Suprapubic skin (tissue), 4 donors: ENCODE measurements at regions not wholly inside any gene's neighbourhood (a gene's known extent, or its start where the extent isn't known, plus 50 kb on each side); places are given as distances from the start of the nearest gene placed in this dataset.
"Not testable (repeated sequence)": the region's sequence is repeated elsewhere in the genome, so short reads cannot be mapped to it uniquely, and the experiment has no call there.

Experiments
- DNase-seq, 2 donors: peaks; one replicate each; pipeline ENCODE4 v3.0.0-alpha.2; 2019; ENCODE audit warnings: low spot score in 2 of 2
- H3K27ac ChIP-seq: fragments of 200-600 bp; sonication (generic); one replicate; pipeline ENCODE4 v1.5.1; 2019
- H3K27me3 ChIP-seq: fragments of 200-600 bp; sonication (generic); one replicate; pipeline ENCODE4 v1.5.1; 2019
- H3K36me3 ChIP-seq: fragments of 200-600 bp; sonication (generic); one replicate; pipeline ENCODE4 v1.5.1; 2019
- H3K4me1 ChIP-seq: fragments of 200-600 bp; sonication (generic); one replicate; pipeline ENCODE4 v1.5.1; 2019
- H3K4me3 ChIP-seq: fragments of 200-600 bp; sonication (generic); one replicate; pipeline ENCODE4 v1.5.1; 2019; ENCODE audit warnings: mild to moderate bottlenecking
- H3K9me3 ChIP-seq: fragments of 200-600 bp; sonication (generic); one replicate; pipeline ENCODE4 v1.5.1; 2019
- EP300 ChIP-seq: sonication (generic); formaldehyde crosslinking; IDR thresholded peaks from one replicate; pipeline ENCODE4 v1.6.1; 2017; ENCODE audit warnings: antibody characterized with exemption
- POLR2A ChIP-seq, 2 donors: fragments of 450-650 bp; IDR thresholded peaks; one replicate each; pipeline ENCODE4 v1.6.1; 2017; ENCODE audit warnings: antibody characterized with exemption in 2 of 2, mild to moderate bottlenecking in 2 of 2, moderate library complexity in 2 of 2
- POLR2AphosphoS5 ChIP-seq, 3 donors: sonication (generic); formaldehyde crosslinking; IDR thresholded peaks; one replicate each; pipeline ENCODE4 v1.6.1; 2017; ENCODE audit warnings: antibody characterized with exemption in 3 of 3
- WGBS: methylation state at CpG from one replicate; pipeline ENCODE4 v1.1.5; 2018; 5-methylcytosine and 5-hydroxymethylcytosine counted together
- TF ChIP-seq, protein P1 (sequence below), 2 donors: fragments of 200-600 bp in 1 of 2; fragments of 450-650 bp in 1 of 2; sonication (generic) in 1 of 2; IDR thresholded peaks; one replicate each; pipeline ENCODE4 v1.5.1; 2016 to 2019; ENCODE audit warnings: antibody characterized with exemption in 2 of 2, mild to moderate bottlenecking in 1 of 2, moderate library complexity in 1 of 2

DNA sequence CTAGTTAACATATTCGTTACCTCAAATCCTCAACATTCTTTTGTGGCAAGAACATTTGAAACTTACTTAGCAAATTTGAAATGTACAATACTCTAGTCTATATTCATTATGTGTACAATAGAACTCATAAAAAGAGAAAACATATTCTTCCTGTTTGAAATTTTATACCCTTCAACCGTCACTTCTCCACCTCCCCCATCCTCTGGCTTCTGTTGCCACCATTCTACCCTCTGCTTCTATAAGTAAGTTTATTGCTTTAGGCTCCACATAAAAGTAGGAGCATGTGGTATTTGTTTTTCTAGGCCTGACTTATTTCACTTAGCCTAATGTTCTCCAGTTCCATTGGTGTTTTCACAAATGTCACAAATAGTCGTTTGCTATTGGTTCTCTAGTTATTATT lies 205.3 kb downstream of the TENT5A start:
- H3K27ac ChIP-seq, result no peak overlapping the region
- H3K4me3 ChIP-seq, result no peak overlapping the region
- no peak for DNase-seq
- TF ChIP-seq, protein P1, sequence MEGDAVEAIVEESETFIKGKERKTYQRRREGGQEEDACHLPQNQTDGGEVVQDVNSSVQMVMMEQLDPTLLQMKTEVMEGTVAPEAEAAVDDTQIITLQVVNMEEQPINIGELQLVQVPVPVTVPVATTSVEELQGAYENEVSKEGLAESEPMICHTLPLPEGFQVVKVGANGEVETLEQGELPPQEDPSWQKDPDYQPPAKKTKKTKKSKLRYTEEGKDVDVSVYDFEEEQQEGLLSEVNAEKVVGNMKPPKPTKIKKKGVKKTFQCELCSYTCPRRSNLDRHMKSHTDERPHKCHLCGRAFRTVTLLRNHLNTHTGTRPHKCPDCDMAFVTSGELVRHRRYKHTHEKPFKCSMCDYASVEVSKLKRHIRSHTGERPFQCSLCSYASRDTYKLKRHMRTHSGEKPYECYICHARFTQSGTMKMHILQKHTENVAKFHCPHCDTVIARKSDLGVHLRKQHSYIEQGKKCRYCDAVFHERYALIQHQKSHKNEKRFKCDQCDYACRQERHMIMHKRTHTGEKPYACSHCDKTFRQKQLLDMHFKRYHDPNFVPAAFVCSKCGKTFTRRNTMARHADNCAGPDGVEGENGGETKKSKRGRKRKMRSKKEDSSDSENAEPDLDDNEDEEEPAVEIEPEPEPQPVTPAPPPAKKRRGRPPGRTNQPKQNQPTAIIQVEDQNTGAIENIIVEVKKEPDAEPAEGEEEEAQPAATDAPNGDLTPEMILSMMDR (IDR thresholded peaks at IDR 0.05), result no peak
- TF ChIP-seq POLR2A (IDR thresholded peaks at IDR 0.05) (no peak), POLR2AphosphoS5 (IDR thresholded peaks at IDR 0.05) (no peak), EP300 (no peak)
- H3K9me3 ChIP-seq, result no peaks in the 10 kb centered on the region
- H3K27me3 ChIP-seq, result no peaks in the 10 kb centered on the region
- WGBS, result 86% methylated on average over 3 of the region's 3 CpGs
- no peaks in the 10 kb centered on the region for H3K36me3 ChIP-seq
- H3K4me1 ChIP-seq, result no peaks in the 10 kb centered on the region

DNA sequence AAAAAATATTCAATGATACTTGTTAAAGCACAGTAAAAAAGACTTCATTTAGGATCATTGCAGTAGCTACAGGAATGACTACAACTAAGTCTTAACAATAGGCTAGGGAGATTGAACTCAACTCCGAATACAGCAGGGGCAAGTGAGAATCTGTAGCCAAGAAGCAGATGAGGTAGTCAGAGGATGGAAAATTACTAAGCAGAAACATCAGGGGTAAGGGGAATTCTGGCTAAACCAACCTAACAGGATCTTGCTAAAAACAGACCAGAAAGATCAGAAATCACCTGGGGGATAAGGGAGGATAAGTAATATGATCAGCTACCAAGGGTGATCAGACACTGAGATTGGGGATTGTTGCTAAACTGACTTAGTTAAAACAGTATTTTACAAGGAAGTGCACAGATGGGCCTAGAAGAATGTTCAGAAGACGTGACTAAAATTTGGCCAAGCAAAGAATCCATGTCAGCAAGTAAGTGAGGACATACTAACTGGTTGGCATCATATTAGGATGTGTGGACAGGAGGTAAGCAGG lies 217.5 kb downstream of the TENT5A start:
- Histone ChIP-seq H3K9me3 (no peaks in the 10 kb centered on the region), H3K36me3 (no peaks in the 10 kb centered on the region), H3K27ac (no peak overlapping the region), H3K27me3 (no peaks in the 10 kb centered on the region), H3K4me1 (no peaks in the 10 kb centered on the region), H3K4me3 (no peak overlapping the region)
- TF ChIP-seq EP300 (no peak), POLR2AphosphoS5 (IDR thresholded peaks at IDR 0.05) (no peak), POLR2A (IDR thresholded peaks at IDR 0.05) (no peak)
- TF ChIP-seq, protein P1 (IDR thresholded peaks at IDR 0.05), result no peak
- WGBS, result 66% methylated on average over 2 of the region's 2 CpGs
- no peak for DNase-seq

DNA sequence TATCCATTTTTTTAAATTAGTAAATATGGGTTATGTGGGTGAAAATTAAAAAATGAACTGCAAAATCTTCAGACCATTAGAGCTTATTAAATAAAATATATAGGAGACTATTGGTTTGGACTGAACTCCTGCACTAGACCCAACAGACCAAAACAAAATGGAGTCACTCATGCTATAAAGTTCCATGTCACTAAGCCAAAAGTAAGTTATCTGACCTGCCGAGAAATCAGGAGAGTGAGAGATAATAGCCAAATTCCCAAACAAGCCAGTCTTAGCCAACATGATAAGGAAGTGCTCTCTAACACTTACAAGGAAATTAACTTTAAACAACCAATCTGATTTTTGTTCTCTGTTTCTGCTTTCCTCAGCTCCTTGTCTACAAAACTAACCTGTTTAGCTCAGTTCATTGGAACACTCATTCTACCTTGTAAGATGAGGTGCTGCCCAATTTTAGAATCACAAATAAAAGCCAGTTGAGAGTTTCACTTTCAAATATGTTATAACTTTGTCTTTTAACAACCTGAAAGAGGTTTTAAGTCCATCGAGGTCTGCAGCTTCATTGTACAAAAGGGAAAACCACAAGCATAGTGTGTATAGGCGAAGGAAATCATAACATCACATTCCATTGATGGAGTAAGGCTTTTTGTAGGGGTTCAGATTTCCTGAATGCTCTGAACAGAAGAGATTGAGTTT lies 220.5 kb downstream of the TENT5A start:
- WGBS, result 78% methylated on average over 3 of the region's 3 CpGs
- Histone ChIP-seq H3K4me1 (no peaks in the 10 kb centered on the region), H3K27ac (no peak overlapping the region), H3K4me3 (no peak overlapping the region), H3K27me3 (no peaks in the 10 kb centered on the region), H3K9me3 (no peaks in the 10 kb centered on the region), H3K36me3 (no peaks in the 10 kb centered on the region)
- TF ChIP-seq EP300 (no peak), POLR2A (IDR thresholded peaks at IDR 0.05) (no peak), POLR2AphosphoS5 (IDR thresholded peaks at IDR 0.05) (no peak)
- TF ChIP-seq, protein P1 (IDR thresholded peaks at IDR 0.05), result no peak
- DNase-seq, result no peak

DNA sequence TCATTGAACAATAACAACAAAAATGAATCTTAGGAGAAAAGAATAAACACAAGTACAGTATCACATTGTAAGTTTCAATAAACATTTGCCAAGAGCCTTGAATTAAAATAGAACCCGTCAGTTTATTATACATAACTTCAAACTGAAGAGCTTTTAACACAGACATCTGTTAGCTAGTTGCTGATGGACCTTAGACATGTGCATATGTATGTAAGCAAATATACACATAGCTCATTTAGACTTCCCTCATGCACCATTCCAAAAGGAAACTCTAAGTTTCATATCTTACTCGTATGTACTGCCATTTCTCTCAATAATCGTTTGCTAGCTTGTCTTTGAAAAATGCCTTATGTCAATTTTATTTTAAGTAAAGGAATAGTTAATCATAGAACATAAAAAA lies 235.0 kb downstream of the TENT5A start:
- TF ChIP-seq EP300, result no peak
- TF ChIP-seq, protein P1 (IDR thresholded peaks at IDR 0.05), result no peak
- no peak for TF ChIP-seq POLR2AphosphoS5 (IDR thresholded peaks at IDR 0.05)
- TF ChIP-seq POLR2A (IDR thresholded peaks at IDR 0.05), result no peak
- Histone ChIP-seq H3K27ac (no peak overlapping the region), H3K4me1 (no peaks in the 10 kb centered on the region), H3K36me3 (no peaks in the 10 kb centered on the region), H3K4me3 (no peak overlapping the region), H3K27me3 (no peaks in the 10 kb centered on the region), H3K9me3 (no peaks in the 10 kb centered on the region)
- DNase-seq, result no peak
- 82% methylated on average over 3 of the region's 3 CpGs for WGBS

DNA sequence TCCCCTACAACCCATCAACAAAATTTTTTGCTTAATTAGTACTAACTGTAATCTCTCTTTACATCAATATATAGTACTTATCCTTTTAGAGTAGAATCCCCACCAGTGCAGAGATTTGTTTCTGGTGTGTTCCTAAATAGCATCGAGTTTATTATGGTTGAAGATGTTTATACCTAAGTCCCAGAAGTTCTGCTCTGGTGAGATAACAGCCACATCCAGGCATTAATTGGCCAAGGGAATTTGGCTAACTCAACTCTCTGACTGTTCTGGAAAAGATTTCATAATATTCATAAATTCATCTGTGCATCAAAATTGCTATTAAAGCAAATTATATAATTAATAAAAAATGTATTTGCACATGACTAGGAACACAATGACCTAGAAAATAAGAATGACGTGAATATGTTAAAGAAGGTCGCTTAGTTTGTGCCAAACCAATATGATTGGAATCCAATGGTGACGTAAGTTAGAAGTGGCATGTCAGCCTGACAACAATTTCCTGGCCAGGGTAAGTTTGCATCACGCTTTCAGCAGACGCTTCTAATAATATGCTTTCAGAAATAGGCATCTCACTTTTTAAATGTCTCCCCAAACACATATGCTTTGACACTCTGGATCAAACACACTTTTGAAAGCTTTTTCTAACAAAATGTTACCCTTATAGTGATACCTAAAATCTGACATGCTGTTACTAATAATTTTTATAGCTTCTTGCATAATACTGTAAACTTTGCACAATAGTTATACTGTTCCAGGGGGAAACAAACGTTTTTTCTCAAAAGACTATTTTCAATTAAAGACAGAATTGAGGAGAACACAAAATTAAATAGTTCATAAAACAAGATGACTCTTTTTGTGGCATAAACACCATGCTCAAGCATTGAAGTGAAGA lies 236.7 kb downstream of the TENT5A start:
- WGBS, result 42% methylated on average over 7 of the region's 7 CpGs
- Histone ChIP-seq H3K4me3 (no peak overlapping the region), H3K27me3 (no peaks in the 10 kb centered on the region), H3K4me1 (no peaks in the 10 kb centered on the region), H3K27ac (no peak overlapping the region), H3K36me3 (no peaks in the 10 kb centered on the region), H3K9me3 (no peaks in the 10 kb centered on the region)
- TF ChIP-seq EP300 (no peak), POLR2A (IDR thresholded peaks at IDR 0.05) (no peak), POLR2AphosphoS5 (IDR thresholded peaks at IDR 0.05) (no peak)
- TF ChIP-seq, protein P1 (IDR thresholded peaks at IDR 0.05), result no peak
- DNase-seq, result no peak

DNA sequence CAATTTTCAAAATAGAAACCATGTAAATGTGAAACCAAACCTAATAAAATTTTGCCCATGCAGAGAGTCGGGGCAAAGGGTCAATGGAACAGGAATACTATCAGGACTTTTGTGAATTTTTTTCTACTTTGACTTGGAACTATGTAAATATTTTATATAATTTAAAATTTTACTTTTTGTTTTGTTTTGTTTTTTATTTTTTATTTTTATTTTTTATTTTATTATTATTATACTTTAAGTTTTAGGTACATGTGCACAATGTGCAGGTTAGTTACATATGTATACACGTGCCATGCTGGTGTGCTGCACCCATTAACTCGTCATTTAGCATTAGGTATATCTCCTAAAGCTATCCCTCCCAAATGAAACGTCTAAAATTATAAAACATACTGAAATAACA lies 238.3 kb downstream of the TENT5A start:
- not testable (repeated sequence) for DNase-seq, H3K27me3 ChIP-seq, H3K36me3 ChIP-seq, H3K9me3 ChIP-seq, H3K4me1 ChIP-seq, H3K27ac ChIP-seq, H3K4me3 ChIP-seq
- 88% methylated on average over 4 of the region's 4 CpGs for WGBS
